ENCODE measurements at regions not wholly inside any gene's neighbourhood (a gene's known extent, or its start where the extent isn't known, plus 50 kb on each side); places are given as distances from the start of the nearest gene placed in this dataset.

DNA sequence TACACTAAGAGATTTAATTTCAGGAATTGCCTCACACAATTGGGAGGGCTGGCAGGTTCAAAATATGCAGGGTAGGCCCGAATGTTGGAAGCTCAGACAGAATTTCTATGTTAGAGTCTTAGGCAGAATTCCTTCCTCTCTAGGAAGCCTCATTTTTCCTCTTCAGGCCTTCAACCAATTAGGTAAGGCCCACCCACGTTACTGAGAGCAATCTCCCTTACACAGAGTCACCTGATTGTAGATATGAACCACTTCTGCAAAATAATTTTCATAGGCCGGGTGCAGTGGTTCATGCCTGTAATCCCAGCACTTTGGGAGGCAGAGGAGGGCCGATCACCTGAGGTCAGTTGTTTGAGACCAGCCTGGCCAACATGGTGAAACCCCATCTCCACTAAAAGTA is 50.2 kb upstream of the HIVEP1 start:
- no peak for DNase-seq (ENCODE audit: low read depth)
- TF ChIP-seq, protein P1, sequence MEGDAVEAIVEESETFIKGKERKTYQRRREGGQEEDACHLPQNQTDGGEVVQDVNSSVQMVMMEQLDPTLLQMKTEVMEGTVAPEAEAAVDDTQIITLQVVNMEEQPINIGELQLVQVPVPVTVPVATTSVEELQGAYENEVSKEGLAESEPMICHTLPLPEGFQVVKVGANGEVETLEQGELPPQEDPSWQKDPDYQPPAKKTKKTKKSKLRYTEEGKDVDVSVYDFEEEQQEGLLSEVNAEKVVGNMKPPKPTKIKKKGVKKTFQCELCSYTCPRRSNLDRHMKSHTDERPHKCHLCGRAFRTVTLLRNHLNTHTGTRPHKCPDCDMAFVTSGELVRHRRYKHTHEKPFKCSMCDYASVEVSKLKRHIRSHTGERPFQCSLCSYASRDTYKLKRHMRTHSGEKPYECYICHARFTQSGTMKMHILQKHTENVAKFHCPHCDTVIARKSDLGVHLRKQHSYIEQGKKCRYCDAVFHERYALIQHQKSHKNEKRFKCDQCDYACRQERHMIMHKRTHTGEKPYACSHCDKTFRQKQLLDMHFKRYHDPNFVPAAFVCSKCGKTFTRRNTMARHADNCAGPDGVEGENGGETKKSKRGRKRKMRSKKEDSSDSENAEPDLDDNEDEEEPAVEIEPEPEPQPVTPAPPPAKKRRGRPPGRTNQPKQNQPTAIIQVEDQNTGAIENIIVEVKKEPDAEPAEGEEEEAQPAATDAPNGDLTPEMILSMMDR (IDR thresholded peaks at IDR 0.05; ENCODE audit: insufficient read depth, low read length) = no peak
- H3K4me3 ChIP-seq (ENCODE audit: low read depth, low read length) = no peak overlapping the region

DNA sequence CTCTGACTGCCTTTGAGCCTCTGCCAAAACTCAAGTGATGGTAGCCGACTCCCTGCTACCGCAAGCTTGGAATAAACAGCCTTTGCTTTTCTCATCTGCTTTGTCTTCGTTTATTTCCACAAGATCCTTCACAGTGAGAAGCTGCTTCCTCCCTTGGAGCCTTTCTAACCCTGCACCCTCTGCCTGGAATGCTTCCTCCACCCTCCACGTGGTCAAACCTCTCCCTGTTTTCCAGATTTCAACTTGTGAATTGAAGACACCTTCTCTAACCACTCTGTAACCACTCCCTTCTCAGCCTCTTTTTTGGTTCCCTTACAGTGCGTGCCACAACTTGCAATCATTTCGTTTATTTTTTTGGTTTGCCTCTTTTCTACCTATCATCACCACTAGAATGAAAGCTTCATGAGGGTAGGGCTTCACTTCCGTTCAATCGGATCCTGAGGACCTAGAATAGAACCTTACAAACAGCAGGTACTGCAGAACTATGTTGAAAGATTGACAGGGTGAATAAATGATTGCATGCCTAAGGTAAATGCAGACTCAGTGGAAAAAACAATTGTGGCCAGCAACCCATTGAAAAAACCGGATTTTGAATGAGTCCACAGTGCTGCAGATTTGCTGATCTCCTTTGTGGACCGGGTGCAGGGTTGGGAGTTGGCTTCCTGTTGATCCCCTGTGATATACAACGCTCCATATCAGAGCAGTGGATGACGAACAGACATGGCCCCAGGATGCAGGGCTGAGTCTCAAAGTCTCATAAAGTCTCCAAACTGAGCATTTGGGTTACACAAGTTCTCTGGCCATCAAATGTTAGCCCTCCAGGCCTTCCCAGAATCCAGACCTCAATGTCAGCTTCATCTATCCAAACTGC is 51.0 kb upstream of the HIVEP1 start:
- TF ChIP-seq, protein P1 (IDR thresholded peaks at IDR 0.05; ENCODE audit: insufficient read depth, low read length) = no peak
- no peak overlapping the region for H3K4me3 ChIP-seq (ENCODE audit: low read depth, low read length)
- no peak for DNase-seq (ENCODE audit: low read depth)

GRCh38 chr6:11956781-11957180 is 55.3 kb upstream of the HIVEP1 start:
- H3K4me3 ChIP-seq (ENCODE audit: low read depth, low read length) = no peak overlapping the region
- DNase-seq (ENCODE audit: low read depth) = no peak
- TF ChIP-seq, protein P1 (IDR thresholded peaks at IDR 0.05; ENCODE audit: insufficient read depth, low read length) = no peak

GRCh38 chr6:11953641-11954040 is 58.5 kb upstream of the HIVEP1 start:
- TF ChIP-seq, protein P1 (IDR thresholded peaks at IDR 0.05; ENCODE audit: insufficient read depth, low read length) = no peak
- H3K4me3 ChIP-seq (ENCODE audit: low read depth, low read length) = no peak overlapping the region
- DNase-seq (ENCODE audit: low read depth) = no peak

- DNase-seq (ENCODE audit: low read depth) = no peak
- H3K4me3 ChIP-seq (ENCODE audit: low read depth, low read length) = no peak overlapping the region
- TF ChIP-seq, protein P1 (IDR thresholded peaks at IDR 0.05; ENCODE audit: insufficient read depth, low read length) = no peak
These were observed 59.8 kb upstream of the HIVEP1 start for GRCh38 chr6:11952316-11952715.

DNA sequence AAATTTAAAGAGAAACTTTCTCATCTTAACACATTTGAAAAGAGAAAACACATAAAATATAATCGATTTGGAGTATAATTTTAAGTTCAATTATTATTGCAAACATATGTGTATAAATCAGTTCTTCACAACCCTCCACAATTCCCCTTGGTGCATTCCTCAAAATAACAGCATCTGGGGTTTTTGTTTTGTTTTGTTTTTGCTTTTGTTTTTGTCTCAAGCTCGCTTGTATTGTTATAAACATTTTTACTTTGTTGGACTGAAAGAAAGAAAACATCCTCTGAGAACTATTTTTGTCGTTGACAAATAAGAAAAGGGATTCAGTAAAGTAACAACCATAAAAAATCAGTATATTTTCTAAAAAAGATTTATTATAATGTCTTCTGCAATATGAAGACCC is 60.2 kb upstream of the HIVEP1 start:
- H3K4me3 ChIP-seq (ENCODE audit: low read depth, low read length) = no peak overlapping the region
- DNase-seq (ENCODE audit: low read depth) = no peak
- TF ChIP-seq, protein P1 (IDR thresholded peaks at IDR 0.05; ENCODE audit: insufficient read depth, low read length) = no peak

Data from fibroblast of the aortic adventitia (primary cell).